ENCODE measurements at regions not wholly inside any gene's neighbourhood (a gene's known extent, or its start where the extent isn't known, plus 50 kb on each side); places are given as distances from the start of the nearest gene placed in this dataset.

- intact Hi-C loops (cut with DNase I), result no loop called here
- H3K9me3 ChIP-seq, result no peaks in the 10 kb centered on the region
- no peaks in the 10 kb centered on the region for H3K27me3 ChIP-seq
- no peak overlapping the region for H3K4me3 ChIP-seq
- no peak for DNase-seq (ENCODE audit: extremely low spot score)
- 75% methylated on average over 5 of the region's 6 CpGs for WGBS
- peaks cover 0 to 11% (median 8%) of the 10 kb centered on the region in 4 donors for H3K4me1 ChIP-seq
- TF ChIP-seq CTCF (IDR thresholded peaks at IDR 0.05) (no peak), POLR2A (IDR thresholded peaks at IDR 0.05; ENCODE audit: low read depth) (no peak), EP300 (IDR thresholded peaks at IDR 0.05) (no peak), POLR2AphosphoS5 (IDR thresholded peaks at IDR 0.05) (no peak)
- no peaks in the 10 kb centered on the region for H3K36me3 ChIP-seq
- peak overlapping the region in 2 of 4 donors; percentile 13 to 42 for H3K27ac ChIP-seq (replicated peaks in 1 of 4)
Observed at GRCh38 chrX:22652596-22652995, 347.2 kb upstream of the DDX53 start.

- Histone ChIP-seq H3K4me3 (no peak overlapping the region), H3K27ac (replicated peaks in 1 of 4) (no peak overlapping the region), H3K9me3 (no peaks in the 10 kb centered on the region), H3K4me1 (no peaks in the 10 kb centered on the region), H3K36me3 (no peaks in the 10 kb centered on the region), H3K27me3 (no peaks in the 10 kb centered on the region)
- no peak for DNase-seq (ENCODE audit: extremely low spot score)
- intact Hi-C loops (cut with DNase I), result no loop called here
- TF ChIP-seq POLR2AphosphoS5 (IDR thresholded peaks at IDR 0.05), result no peak
- no peak for TF ChIP-seq EP300 (IDR thresholded peaks at IDR 0.05)
- no peak for TF ChIP-seq POLR2A (IDR thresholded peaks at IDR 0.05; ENCODE audit: low read depth)
- no peak for TF ChIP-seq CTCF (IDR thresholded peaks at IDR 0.05)
- WGBS, result 40% methylated on average over 2 of the region's 2 CpGs
Observed at GRCh38 chrX:22660756-22661155, 339.0 kb upstream of the DDX53 start.

GRCh38 chrX:22662776-22663175, 337.0 kb upstream of the DDX53 start:
- H3K27ac ChIP-seq (replicated peaks in 1 of 4), result no peak overlapping the region
- H3K27me3 ChIP-seq, result no peaks in the 10 kb centered on the region
- TF ChIP-seq POLR2AphosphoS5 (IDR thresholded peaks at IDR 0.05) (no peak), EP300 (IDR thresholded peaks at IDR 0.05) (no peak), POLR2A (IDR thresholded peaks at IDR 0.05; ENCODE audit: low read depth) (no peak), CTCF (IDR thresholded peaks at IDR 0.05) (no peak)
- 83% methylated on average over 1 of the region's 1 CpG for WGBS
- intact Hi-C loops (cut with DNase I), result no loop called here
- no peak overlapping the region for H3K4me3 ChIP-seq
- H3K4me1 ChIP-seq, result no peaks in the 10 kb centered on the region
- H3K36me3 ChIP-seq, result no peaks in the 10 kb centered on the region
- no peaks in the 10 kb centered on the region for H3K9me3 ChIP-seq
- no peak for DNase-seq (ENCODE audit: extremely low spot score)

- TF ChIP-seq CTCF (IDR thresholded peaks at IDR 0.05) (no peak), EP300 (IDR thresholded peaks at IDR 0.05) (no peak), POLR2A (IDR thresholded peaks at IDR 0.05; ENCODE audit: low read depth) (no peak), POLR2AphosphoS5 (IDR thresholded peaks at IDR 0.05) (no peak)
- intact Hi-C loops (cut with DNase I), result no loop called here
- Histone ChIP-seq H3K4me3 (no peak overlapping the region), H3K4me1 (no peaks in the 10 kb centered on the region), H3K36me3 (no peaks in the 10 kb centered on the region), H3K9me3 (no peaks in the 10 kb centered on the region), H3K27me3 (no peaks in the 10 kb centered on the region), H3K27ac (replicated peaks in 1 of 4) (no peak overlapping the region)
- no peak for DNase-seq (ENCODE audit: extremely low spot score)
- 93% methylated on average over 3 of the region's 3 CpGs for WGBS
Observed at GRCh38 chrX:22664826-22665225, 334.9 kb upstream of the DDX53 start.

GRCh38 chrX:22665818-22666217, 333.9 kb upstream of the DDX53 start:
- whole genome bisulfite sequencing, result 83% methylated on average over 2 of the region's 2 CpGs
- H3K9me3 ChIP-seq, result no peaks in the 10 kb centered on the region
- no peak for TF ChIP-seq EP300 (IDR thresholded peaks at IDR 0.05)
- no peak for TF ChIP-seq POLR2A (IDR thresholded peaks at IDR 0.05; ENCODE audit: low read depth)
- TF ChIP-seq CTCF (IDR thresholded peaks at IDR 0.05), result no peak
- TF ChIP-seq POLR2AphosphoS5 (IDR thresholded peaks at IDR 0.05), result no peak
- no peak overlapping the region for H3K4me3 ChIP-seq
- H3K4me1 ChIP-seq, result no peaks in the 10 kb centered on the region
- intact Hi-C loops (cut with DNase I), result no loop called here
- no peak overlapping the region for H3K27ac ChIP-seq (replicated peaks in 1 of 4)
- no peaks in the 10 kb centered on the region for H3K36me3 ChIP-seq
- no peaks in the 10 kb centered on the region for H3K27me3 ChIP-seq
- DNase-seq (ENCODE audit: extremely low spot score), result no peak

All from esophagus muscularis mucosa (tissue), 4 donors.